Colonic mucosa (tissue), 4 donors: ENCODE measurements at regions not wholly inside any gene's neighbourhood (a gene's known extent, or its start where the extent isn't known, plus 50 kb on each side); places are given as distances from the start of the nearest gene placed in this dataset.

Experiments used
- DNase-seq: peaks from one replicate; pipeline ENCODE4 v3.0.0-alpha.2; 2020
- H3K27ac ChIP-seq: fragments of 200-600 bp; one replicate; pipeline ENCODE4 v1.8.0; 2021
- H3K27me3 ChIP-seq: fragments of 200-600 bp; one replicate; pipeline ENCODE4 v1.8.0; 2021
- H3K36me3 ChIP-seq: fragments of 200-600 bp; one replicate; pipeline ENCODE4 v1.8.0; 2021
- H3K4me1 ChIP-seq: fragments of 200-600 bp; one replicate; pipeline ENCODE4 v1.8.0; 2021; ENCODE audit warnings: mild to moderate bottlenecking
- H3K4me3 ChIP-seq: fragments of 200-600 bp; one replicate; pipeline ENCODE4 v1.8.0; 2021
- H3K9ac ChIP-seq, 2 donors: one replicate each; pipeline ENCODE4 v1.7.0; 2013; ENCODE audit warnings: control low read depth in 2 of 2, low read depth in 2 of 2, low read length in 2 of 2
- H3K9me3 ChIP-seq: fragments of 200-600 bp; one replicate; pipeline ENCODE4 v1.8.0; 2021
- CTCF ChIP-seq: fragments of 200-600 bp; IDR thresholded peaks from one replicate; pipeline ENCODE4 v1.8.0; 2022; ENCODE audit warnings: antibody characterized with exemption, mild to moderate bottlenecking
- intact Hi-C: fragments of 100-400 bp; cut with DNase I; formaldehyde crosslinking; loops from one replicate; pipeline ENCODE4 v1.14.1; 2022
- donor health status: healthy.
- donor health status: DM: no; HTN: no; CAD: no.
- donor health status: DM: no; HTN: no; CAD: no.

GRCh38 chr5:40082313-40082712, 597.4 kb upstream of the PTGER4 start:
- Histone ChIP-seq H3K36me3 (no peaks in the 10 kb centered on the region), H3K9ac (no peak overlapping the region), H3K27ac (no peak overlapping the region), H3K4me3 (no peak overlapping the region), H3K27me3 (no peaks in the 10 kb centered on the region), H3K9me3 (no peaks in the 10 kb centered on the region), H3K4me1 (no peaks in the 10 kb centered on the region)
- intact Hi-C loops, result no loop called here
- DNase-seq, result no peak
- no peak for TF ChIP-seq CTCF

- Histone ChIP-seq H3K4me3 (no peak overlapping the region), H3K4me1 (no peaks in the 10 kb centered on the region), H3K27ac (no peak overlapping the region), H3K27me3 (no peaks in the 10 kb centered on the region), H3K36me3 (no peaks in the 10 kb centered on the region), H3K9ac (no peak overlapping the region), H3K9me3 (no peaks in the 10 kb centered on the region)
- DNase-seq, result no peak
- intact Hi-C loops, result no loop called here
- no peak for TF ChIP-seq CTCF
Measured at GRCh38 chr5:40080191-40080590, 599.5 kb upstream of the PTGER4 start.

- DNase-seq, result no peak
- intact Hi-C loops, result no loop called here
Measured at GRCh38 chr5:40078898-40079575, 600.7 kb upstream of the PTGER4 start.

GRCh38 chr5:40074826-40075225, 604.9 kb upstream of the PTGER4 start:
- H3K4me1 ChIP-seq, result no peaks in the 10 kb centered on the region
- H3K9ac ChIP-seq, result no peak overlapping the region
- TF ChIP-seq CTCF, result no peak
- intact Hi-C loops, result no loop called here
- H3K9me3 ChIP-seq, result no peaks in the 10 kb centered on the region
- no peak overlapping the region for H3K27ac ChIP-seq
- H3K36me3 ChIP-seq, result no peaks in the 10 kb centered on the region
- no peaks in the 10 kb centered on the region for H3K27me3 ChIP-seq
- DNase-seq, result no peak
- H3K4me3 ChIP-seq, result no peak overlapping the region

More at GRCh38 chr5:40078898-40079575, 600.7 kb upstream of the PTGER4 start:
- H3K27me3 ChIP-seq, result no peaks in the 10 kb centered on the region
- no peaks in the 10 kb centered on the region for H3K9me3 ChIP-seq
- H3K4me1 ChIP-seq, result no peaks in the 10 kb centered on the region
- H3K9ac ChIP-seq, result no peak overlapping the region
- no peak for TF ChIP-seq CTCF
- H3K36me3 ChIP-seq, result no peaks in the 10 kb centered on the region
- no peak overlapping the region for H3K4me3 ChIP-seq
- H3K27ac ChIP-seq, result no peak overlapping the region

GRCh38 chr5:40073927-40074326, 605.8 kb upstream of the PTGER4 start:
- no peak overlapping the region for H3K4me3 ChIP-seq
- no peaks in the 10 kb centered on the region for H3K9me3 ChIP-seq
- no peak for TF ChIP-seq CTCF
- no peak overlapping the region for H3K9ac ChIP-seq
- H3K27ac ChIP-seq, result no peak overlapping the region
- intact Hi-C loops, result no loop called here
- no peaks in the 10 kb centered on the region for H3K4me1 ChIP-seq
- H3K36me3 ChIP-seq, result no peaks in the 10 kb centered on the region
- H3K27me3 ChIP-seq, result no peaks in the 10 kb centered on the region
- DNase-seq, result no peak
